Muscle of arm (tissue), 1 donor: ENCODE measurements at regions not wholly inside any gene's neighbourhood (a gene's known extent, or its start where the extent isn't known, plus 50 kb on each side); places are given as distances from the start of the nearest gene placed in this dataset.

Experiments
- DNase-seq: peaks from one replicate; pipeline ENCODE4 v3.0.0-alpha.2; 2013

GRCh38 chr11:122176651-122177050 lies 60.6 kb upstream of the BLID start:
- DNase-seq, result no peak

DNA sequence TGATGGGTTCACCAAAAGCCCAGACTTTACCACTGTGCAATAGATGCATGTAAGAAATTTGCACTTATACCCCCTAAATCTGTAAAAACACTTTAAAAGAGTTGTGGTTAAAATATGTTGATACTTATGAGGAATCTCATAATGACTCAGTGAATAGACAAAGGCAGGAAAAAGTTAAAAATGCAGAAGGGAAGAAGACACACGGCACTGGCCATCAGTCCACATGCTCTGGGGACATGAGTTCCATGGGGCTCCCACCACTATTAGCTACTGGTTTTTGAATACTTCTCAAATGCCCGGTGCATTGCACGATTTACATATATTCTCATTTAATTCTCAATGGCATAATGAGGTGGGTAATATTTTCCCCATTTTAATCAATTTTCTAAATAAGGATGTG lies 59.3 kb upstream of the BLID start:
- DNase-seq, result no peak

DNA sequence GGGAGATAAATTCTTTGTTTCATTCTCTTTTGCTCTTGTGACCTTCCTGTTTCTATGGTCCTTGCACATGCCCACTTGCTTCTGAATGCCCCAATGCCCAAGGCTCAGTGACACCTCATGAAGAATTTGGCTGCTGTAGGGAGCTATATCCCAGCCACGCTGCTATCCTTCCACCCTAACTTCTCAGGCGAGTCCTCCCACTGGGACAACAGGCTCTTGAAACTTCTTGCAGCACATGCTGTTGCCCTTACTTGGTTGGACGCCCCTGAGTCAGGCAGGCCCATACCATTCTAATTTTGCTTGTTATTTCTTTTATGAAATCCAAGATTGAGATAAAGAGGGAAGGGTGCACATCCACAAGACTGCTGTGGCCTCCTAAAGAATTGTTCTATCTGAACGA lies 57.6 kb upstream of the BLID start:
- DNase-seq, result no peak

DNA sequence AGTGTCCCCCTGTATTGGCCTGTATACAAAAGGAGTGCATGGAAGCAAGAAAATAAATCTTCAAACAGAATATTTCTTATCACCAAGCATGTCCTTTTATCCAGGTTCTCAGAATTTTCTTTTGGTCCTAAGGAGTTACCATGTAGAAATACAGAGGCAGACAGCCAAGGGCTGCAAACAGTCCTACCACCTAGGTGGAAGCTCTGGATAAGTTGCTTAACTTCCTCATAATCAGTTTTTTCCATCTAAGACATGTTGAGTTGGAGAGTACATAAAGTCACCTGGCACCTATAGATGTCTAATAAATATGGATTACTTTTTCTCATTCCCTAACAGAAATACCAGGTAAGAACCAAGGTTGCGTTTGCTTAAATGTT lies 57.0 kb upstream of the BLID start:
- DNase-seq, result no peak

- no peak for DNase-seq
These were observed 56.5 kb upstream of the BLID start for GRCh38 chr11:122172352-122173073.

DNA sequence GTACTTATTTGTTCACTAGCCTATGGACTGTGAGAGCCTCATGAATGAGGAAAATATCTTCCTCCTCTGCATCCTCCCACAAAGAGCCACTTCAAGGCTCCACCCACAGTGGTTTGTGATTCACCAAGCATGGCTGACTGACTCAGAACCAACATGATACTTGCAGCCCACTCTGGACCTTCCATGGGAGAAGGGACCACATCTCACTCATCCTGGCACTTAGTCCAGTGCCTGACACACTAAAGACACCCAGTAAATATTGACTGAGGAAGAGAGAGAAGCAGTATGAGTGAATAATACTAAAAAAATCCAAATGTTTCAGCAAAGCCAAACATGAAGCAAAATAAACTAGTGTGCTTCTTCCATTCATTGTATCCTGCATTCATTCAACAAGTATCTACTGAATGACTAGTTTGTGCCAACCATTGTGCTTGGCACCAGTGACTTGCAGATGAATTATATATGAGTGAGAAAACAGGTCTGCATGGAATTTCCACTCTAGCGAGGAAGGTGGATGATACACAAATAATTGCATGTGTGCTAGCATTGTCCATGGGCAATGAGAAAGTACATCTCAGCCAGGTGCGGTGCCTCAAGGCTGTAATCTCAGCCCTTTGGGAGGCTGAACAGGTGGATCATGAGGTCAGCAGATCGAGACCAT lies 54.9 kb upstream of the BLID start:
- DNase-seq, result no peak

DNA sequence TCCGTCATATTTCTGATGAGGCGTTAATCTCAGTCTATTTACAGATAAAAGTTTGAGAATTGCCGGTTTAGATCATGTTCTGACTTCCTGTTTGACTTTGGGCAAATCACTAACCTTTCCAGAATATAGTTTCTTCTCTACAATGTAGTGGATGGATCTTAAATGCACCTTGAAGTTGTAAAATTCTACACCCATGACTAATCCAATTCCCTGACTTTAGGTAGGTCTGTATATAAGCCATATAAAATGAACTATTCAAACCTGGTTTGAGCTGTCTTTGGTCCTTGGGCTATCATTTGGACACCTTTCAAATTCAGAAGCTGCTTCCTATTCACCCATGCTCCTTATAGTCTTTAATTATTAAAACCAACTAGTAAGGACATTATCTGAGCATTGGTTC lies 52.2 kb upstream of the BLID start:
- DNase-seq, result no peak

- no peak for DNase-seq
These were observed 51.1 kb upstream of the BLID start for GRCh38 chr11:122167100-122167499.

GRCh38 chr11:122165607-122166371 lies 49.8 kb upstream of the BLID start:
- DNase-seq, result no peak
